Esophagus muscularis mucosa (tissue), 4 donors: ENCODE measurements at regions not wholly inside any gene's neighbourhood (a gene's known extent, or its start where the extent isn't known, plus 50 kb on each side); places are given as distances from the start of the nearest gene placed in this dataset.

ENCODE experiments used
- CTCF ChIP-seq, 3 experiments: fragments of 200-600 bp in 2 of 3; fragments of 450-650 bp in 1 of 3; sonication (generic) in 2 of 3; IDR thresholded peaks; one replicate each; pipeline ENCODE4 v1.5.1; 2017 to 2019; ENCODE audit warnings: antibody characterized with exemption in 3 of 3, mild to moderate bottlenecking in 2 of 3, moderate library complexity in 1 of 3
- EP300 ChIP-seq: sonication (generic); formaldehyde crosslinking; IDR thresholded peaks from one replicate; pipeline ENCODE4 v1.6.1; 2017; ENCODE audit warnings: antibody characterized with exemption
- POLR2A ChIP-seq: fragments of 450-650 bp; IDR thresholded peaks from one replicate; pipeline ENCODE4 v1.6.1; 2017; ENCODE audit warnings: antibody characterized with exemption, moderate library complexity, mild to moderate bottlenecking, low read depth
- POLR2AphosphoS5 ChIP-seq, 2 donors: sonication (generic); formaldehyde crosslinking; IDR thresholded peaks; one replicate each; pipeline ENCODE4 v1.6.1; 2017; ENCODE audit warnings: antibody characterized with exemption in 2 of 2

- TF ChIP-seq POLR2AphosphoS5 (IDR thresholded peaks at IDR 0.05) (no peak), CTCF (IDR thresholded peaks at IDR 0.05) (no peak), POLR2A (no peak), EP300 (no peak)
These were observed 266.2 kb downstream of the ABHD5 start for GRCh38 chr3:43956945-43957344.
